ENCODE measurements at regions not wholly inside any gene's neighbourhood (a gene's known extent, or its start where the extent isn't known, plus 50 kb on each side); places are given as distances from the start of the nearest gene placed in this dataset.

GRCh38 chr16:59707436-59708226, 973.5 kb upstream of the GOT2 start:
- no peaks in the 10 kb centered on the region for H3K36me3 ChIP-seq (ENCODE audit: control insufficient read depth in 2 of 3, insufficient read depth in 3 of 3, low read length in 3 of 3)
- TF ChIP-seq CTCF (IDR thresholded peaks at IDR 0.05; ENCODE audit: borderline replicate concordance, extremely low read depth, insufficient read depth), result no peak
- no peak for FAIRE-seq
- intact Hi-C loops (cut with DNase I), result no loop called here
- H3K9ac ChIP-seq (ENCODE audit: low read length in 3 of 3), result no peak overlapping the region
- no peak overlapping the region for H3K27ac ChIP-seq (ENCODE audit: low read depth in 2 of 2, low read length in 2 of 2)
- H3K4me3 ChIP-seq (ENCODE audit: low read length in 3 of 3), result no peak overlapping the region
- no peaks in the 10 kb centered on the region for H3K27me3 ChIP-seq (ENCODE audit: control insufficient read depth, insufficient read depth, low read length)
- H3K4me1 ChIP-seq (ENCODE audit: control insufficient read depth in 2 of 3, insufficient read depth in 2 of 3, low read depth in 1 of 3, low read length in 3 of 3), result no peaks in the 10 kb centered on the region
- H3K9me3 ChIP-seq (ENCODE audit: control insufficient read depth in 2 of 3, insufficient read depth in 1 of 3, low read length in 3 of 3), result no peaks in the 10 kb centered on the region
- no peak for DNase-seq

GRCh38 chr16:59701963-59702930, 968.1 kb upstream of the GOT2 start:
- DNase-seq (peak in 1 of 5 donors; percentile 22), FAIRE-seq (no peak)
- intact Hi-C loops (cut with DNase I), result no loop called here
- H3K9me3 ChIP-seq (ENCODE audit: control insufficient read depth in 2 of 3, insufficient read depth in 1 of 3, low read length in 3 of 3), result no peaks in the 10 kb centered on the region
- H3K4me3 ChIP-seq (ENCODE audit: low read length in 3 of 3), result no peak overlapping the region
- H3K36me3 ChIP-seq (ENCODE audit: control insufficient read depth in 2 of 3, insufficient read depth in 3 of 3, low read length in 3 of 3), result no peaks in the 10 kb centered on the region
- H3K4me1 ChIP-seq (ENCODE audit: control insufficient read depth in 2 of 3, insufficient read depth in 2 of 3, low read depth in 1 of 3, low read length in 3 of 3), result no peaks in the 10 kb centered on the region
- no peaks in the 10 kb centered on the region for H3K27me3 ChIP-seq (ENCODE audit: control insufficient read depth, insufficient read depth, low read length)
- no peak overlapping the region for H3K9ac ChIP-seq (ENCODE audit: low read length in 3 of 3)
- TF ChIP-seq CTCF (IDR thresholded peaks at IDR 0.05; ENCODE audit: borderline replicate concordance, extremely low read depth, insufficient read depth), result no peak
- no peak overlapping the region for H3K27ac ChIP-seq (ENCODE audit: low read depth in 2 of 2, low read length in 2 of 2)

GRCh38 chr16:59699786-59700185, 965.7 kb upstream of the GOT2 start:
- DNase-seq, result no peak
- Histone ChIP-seq H3K4me1 (ENCODE audit: control insufficient read depth in 2 of 3, insufficient read depth in 2 of 3, low read depth in 1 of 3, low read length in 3 of 3) (no peaks in the 10 kb centered on the region), H3K4me3 (ENCODE audit: low read length in 3 of 3) (no peak overlapping the region), H3K9ac (ENCODE audit: low read length in 3 of 3) (no peak overlapping the region), H3K36me3 (ENCODE audit: control insufficient read depth in 2 of 3, insufficient read depth in 3 of 3, low read length in 3 of 3) (no peaks in the 10 kb centered on the region), H3K9me3 (ENCODE audit: control insufficient read depth in 2 of 3, insufficient read depth in 1 of 3, low read length in 3 of 3) (no peaks in the 10 kb centered on the region), H3K27ac (ENCODE audit: low read depth in 2 of 2, low read length in 2 of 2) (no peak overlapping the region), H3K27me3 (ENCODE audit: control insufficient read depth, insufficient read depth, low read length) (no peaks in the 10 kb centered on the region)
- intact Hi-C loops (cut with DNase I), result no loop called here
- no peak for FAIRE-seq
- TF ChIP-seq CTCF (IDR thresholded peaks at IDR 0.05; ENCODE audit: borderline replicate concordance, extremely low read depth, insufficient read depth), result no peak

Data from kidney (tissue), 13 donors.